HG03045 (cell line): ENCODE measurements at regions not wholly inside any gene's neighbourhood (a gene's known extent, or its start where the extent isn't known, plus 50 kb on each side); places are given as distances from the start of the nearest gene placed in this dataset.
"Not testable (repeated sequence)": the region's sequence is repeated elsewhere in the genome, so short reads cannot be mapped to it uniquely, and the experiment has no call there.

Source experiments
- ATAC-seq: cut with Tn5 transposase; IDR thresholded peaks from one replicate; pipeline ENCODE4 v1.9.1; 2021; ENCODE audit warnings: mild to moderate bottlenecking, moderate library complexity; ENCODE audit not compliant: unreplicated experiment

DNA sequence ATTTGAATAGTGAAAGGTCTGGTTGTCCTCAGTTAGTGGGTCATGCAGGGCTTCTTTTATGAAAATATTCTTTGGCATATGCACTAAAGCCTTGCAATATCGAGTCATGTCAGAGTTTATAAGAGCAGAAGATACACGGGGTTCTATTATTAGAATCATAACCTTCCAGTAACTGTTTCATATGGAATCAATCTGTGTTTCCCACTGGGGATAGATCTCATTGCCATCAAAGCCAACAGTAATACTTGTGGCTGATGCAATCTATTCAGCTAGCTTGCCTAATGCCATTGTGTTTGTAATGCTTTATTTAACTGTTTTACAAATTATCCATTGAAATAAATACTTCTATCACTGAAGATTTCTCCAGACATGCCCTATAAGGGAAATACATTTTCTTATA is 746.9 kb upstream of the PCDH9 start:
- no peak for ATAC-seq

DNA sequence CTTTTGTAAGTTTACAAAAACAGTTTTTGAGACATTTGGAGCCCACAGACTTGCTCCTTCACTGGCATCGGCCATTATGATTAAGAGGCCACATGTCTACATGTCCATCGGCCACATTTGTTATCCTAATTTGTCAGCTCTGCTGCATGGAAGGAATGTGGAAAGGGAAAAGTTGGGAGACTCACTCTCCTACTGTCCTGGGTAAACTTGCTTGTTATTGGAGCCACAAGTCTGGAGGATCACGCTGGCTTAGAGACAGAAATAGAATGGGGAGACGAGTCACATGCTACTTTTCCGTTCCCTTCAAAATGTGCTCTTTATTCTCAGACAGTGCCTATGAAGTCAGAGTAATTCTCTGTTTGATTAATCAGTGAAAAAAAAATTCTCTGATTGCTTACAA is 741.2 kb upstream of the PCDH9 start:
- no peak for ATAC-seq

DNA sequence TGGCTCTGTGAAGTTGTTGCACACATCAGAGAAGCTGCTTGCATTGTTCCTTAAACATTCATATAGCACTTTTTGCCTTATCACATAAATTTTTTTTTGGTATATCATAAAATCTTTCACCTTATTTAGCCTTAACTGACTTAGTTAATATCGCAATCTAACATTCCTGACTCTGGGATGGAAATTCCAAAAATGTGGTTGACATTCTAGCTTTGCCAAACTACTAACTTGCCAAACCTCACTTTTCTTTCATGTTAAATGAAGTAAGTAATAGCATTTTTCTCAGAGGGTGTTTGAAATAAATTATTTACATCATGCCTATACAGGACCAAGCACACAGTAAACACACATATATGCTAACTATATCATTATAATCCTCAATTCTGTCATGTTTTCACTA is 736.9 kb upstream of the PCDH9 start:
- no peak for ATAC-seq

DNA sequence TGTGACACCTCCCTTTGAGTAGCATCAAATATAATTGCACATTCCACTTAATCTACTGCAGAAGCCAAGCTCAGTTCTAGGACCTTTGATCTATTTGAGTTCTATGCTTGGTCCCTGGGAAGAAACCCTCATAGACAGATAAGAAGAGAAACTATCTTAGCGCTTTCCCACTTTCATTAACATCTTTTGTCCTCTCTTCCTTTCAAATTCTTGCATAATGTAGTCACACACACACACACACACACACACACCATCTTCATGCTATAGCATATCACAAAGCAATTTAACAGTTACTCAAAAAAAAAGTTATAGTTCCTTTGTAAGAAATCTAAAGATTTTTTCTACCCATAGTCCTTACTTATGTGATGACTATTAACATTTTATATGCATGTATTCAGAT is 735.9 kb upstream of the PCDH9 start:
- ATAC-seq: no peak

DNA sequence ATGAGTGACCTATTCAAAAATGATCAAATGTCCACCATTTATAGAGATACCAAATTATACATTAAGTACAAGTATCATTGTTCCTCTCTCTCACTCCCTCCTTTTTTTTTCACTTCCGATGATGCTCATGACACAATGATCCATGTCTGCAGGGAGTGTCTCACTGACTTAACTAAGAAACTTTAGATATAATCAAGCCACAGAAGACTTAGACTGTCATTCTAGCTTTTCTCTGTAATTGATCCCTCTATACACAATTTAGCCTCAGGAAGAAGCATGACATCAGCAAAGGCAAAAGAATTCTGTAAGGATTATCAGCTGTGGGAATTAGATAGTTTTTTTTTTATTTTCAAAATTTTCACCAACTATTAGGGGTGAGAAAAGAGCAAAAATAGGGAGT is 734.9 kb upstream of the PCDH9 start:
- ATAC-seq: no peak

DNA sequence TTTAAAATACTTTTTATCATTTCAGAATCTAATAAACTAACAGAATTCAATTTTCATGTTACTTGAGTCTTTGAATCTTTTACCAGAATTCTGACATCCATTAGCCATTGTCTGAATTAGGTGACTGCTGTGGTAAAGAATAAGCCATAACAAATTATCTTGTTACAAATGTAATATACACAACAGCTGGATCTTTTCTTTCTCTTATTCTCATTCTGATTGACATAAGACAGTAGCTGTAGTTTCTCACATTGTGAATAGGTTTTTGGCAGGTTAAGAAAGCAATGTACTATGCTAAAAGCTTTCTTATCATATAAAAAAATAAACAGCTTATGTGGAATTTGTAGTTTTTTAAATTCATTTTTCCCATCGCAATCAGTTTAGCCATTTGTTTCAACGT is 734.0 kb upstream of the PCDH9 start:
- ATAC-seq: no peak

DNA sequence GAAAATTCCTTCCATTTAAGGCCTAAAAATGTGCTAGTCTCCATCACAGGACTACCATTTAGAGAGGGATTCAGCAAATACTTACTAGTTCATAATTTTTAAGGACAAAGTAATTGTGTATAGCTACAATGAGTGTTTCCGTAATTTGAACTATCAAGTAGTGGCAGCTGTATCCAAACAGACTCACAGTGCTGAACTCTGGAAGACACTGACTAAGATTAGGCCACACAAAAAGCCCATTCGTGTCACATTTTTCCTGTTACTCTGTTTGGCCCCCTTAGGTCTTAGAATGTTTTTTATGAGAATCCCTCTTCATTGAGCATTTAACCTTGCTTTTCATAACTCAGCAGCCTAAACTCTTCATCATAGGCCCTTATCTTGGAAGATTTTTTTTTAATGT is 731.2 kb upstream of the PCDH9 start:
- no peak for ATAC-seq

DNA sequence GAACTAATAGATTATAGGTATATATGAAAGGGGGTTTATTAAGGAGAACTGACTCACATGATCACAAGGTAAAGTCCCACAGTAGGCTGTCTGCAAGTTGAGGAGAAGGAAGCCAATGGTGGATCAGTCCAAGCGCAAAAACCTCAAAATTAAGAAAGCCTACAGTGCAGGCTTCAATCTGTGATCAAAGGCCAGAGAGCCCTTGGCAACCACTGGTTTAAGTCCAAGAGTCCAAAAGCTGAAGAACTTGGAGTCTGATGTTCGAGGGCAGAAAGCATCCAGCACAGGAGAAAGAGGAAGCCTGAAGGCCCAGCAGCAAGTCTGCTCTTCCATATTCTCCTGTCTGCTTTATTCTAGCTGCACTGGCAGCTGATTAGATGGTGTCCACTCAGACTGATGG is 721.3 kb upstream of the PCDH9 start:
- ATAC-seq: no peak

DNA sequence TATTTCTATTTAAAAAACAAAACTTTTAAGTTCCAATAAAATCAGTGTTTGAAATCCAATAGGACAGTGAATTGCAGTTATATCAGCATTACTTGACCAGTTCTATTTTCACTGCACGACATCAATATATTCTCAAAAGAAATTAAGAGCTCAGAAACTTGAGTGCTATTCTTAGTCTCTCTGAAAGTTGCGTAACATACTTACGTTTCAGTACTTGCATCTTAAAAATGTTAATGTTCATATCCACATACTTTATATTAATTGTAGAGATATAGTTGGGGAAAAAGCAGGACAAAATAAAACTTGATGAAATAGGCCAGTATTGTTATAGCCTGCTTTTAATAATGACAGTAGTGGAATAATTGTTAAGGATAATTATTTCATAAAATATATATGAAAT is 720.5 kb upstream of the PCDH9 start:
- no peak for ATAC-seq

DNA sequence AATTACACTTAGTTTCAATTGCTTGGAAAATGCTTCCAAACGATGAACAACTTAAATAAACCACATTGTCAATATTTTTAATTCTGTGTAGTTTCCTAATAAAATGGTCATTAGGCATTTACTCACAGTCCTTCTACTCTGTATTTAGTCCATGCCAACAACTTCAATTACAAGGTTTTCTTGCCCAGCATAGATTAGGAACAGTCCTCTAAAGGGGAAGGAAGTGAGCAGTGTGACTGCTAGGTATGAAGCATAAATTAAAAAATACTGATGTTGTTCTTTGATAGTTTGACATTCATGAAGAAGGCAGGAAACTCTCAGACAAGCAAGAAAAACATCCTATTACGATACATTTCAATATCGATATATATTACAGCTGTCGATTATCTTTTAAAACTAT is 716.0 kb upstream of the PCDH9 start:
- no peak for ATAC-seq

DNA sequence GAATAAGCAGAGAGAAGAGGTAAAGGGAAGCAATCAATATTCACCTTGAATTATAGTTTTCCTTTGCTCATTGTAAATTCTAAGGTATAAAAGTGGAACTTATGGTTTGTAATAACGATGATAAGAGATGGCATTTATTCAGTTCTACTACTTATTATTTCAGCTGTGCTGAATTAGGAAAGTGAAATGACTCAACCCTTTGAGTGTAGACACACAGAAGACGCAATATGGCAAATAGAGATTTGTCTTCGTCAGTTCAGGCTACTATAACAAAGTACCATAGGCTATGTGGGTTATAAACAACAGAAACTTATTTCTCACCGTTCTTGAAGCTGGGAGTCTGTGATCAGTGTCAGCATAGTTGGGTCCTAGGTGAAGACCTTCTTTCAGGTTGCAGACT is 713.0 kb upstream of the PCDH9 start:
- no peak for ATAC-seq

DNA sequence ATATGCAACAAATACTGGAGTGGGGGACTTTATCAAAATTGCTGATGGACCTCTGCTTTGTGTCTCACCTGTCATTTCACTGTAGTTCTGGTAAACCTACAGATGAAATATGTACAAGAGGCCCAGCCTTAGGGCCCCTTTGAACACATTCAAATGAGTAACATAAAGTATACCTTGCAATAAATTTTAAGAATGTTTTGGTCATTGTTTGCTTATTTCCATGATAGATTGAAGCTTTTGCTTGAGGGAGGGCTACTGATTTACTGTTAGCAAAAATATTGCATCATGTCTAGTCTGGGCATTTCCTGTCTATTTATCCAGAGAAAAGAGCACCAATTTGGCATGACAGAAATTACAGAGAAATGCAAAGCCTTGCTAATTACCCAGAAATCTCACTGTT is 705.5 kb upstream of the PCDH9 start:
- ATAC-seq: no peak

DNA sequence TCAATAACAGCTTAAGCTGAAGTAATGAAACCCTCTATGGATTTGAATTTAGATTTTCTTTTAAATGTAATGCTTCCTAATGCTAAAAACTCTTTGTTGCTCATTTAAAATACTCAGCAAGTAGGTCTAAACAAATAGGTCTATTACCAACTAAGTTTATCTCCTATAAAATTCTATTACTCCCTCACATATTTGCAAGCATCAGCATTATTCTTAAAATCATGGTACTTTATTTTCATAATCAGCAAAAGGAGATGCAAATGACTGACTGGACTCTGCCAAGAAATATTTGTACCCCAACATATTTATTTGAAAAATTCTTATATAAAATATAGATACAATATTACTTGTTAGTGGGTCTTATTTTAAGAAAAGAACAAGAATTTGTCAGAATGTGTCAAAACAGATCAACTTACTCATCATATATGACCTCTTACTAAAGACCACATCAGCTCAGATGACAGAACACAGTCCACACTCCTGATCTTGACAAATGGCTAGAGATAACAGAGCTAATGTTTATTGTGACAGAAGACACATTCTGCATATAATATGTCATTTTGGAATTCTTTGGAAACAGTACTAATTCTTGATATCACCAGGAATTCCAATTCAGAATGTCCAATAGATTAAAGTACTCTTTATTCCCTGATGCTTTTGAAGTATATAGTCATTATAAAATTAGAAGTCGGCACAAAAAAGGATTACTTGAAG is 704.6 kb upstream of the PCDH9 start:
- no peak for ATAC-seq

DNA sequence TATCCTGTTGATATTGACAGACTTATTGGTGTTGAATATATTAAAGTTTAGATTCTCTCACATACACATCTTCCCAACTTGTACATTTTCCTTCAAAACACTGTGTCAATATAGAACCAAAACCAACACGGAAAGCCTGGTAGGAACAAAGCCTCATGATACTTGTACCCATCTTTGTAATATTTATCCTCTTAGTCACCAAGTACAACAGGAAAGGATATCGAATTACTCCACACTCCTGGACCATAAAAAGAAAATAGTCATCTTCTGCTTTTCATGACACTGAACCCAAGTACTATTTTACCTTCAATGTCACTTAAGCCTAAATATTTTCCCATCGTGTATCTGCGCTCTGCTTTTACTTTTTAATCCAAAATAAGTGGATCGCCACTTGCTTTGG is 702.9 kb upstream of the PCDH9 start:
- no peak for ATAC-seq

DNA sequence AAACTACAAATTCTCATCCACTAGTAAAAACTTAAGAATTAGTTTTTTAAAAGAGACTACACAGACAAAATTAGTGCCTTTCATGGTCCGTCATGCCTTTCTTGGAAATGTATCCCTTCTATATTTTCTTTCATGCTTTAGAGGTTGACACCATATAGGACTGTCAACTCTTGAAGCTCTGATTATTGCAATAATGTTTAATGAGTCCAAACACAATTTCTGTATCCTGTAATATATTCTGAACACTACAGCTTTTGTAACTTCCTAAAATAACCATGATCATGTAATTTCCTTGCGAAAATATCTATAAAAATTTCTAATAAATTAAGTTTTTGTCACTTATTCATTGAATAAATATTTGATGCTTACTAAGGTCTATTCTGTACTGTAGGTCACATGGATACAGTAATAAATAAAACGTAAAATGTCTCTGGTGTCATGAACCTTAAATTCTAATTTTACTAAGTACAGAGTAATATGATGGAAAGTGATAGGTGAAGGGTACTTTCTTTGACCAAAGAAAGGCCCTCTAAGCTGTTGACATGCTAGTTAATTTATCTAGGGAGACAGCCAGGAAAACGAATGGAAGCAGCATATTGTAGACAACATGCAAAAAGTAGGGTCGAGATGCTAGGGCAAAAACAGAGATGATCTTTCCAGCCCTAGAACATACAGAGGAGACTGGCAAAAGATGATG is 687.3 kb upstream of the PCDH9 start:
- ATAC-seq: no peak

DNA sequence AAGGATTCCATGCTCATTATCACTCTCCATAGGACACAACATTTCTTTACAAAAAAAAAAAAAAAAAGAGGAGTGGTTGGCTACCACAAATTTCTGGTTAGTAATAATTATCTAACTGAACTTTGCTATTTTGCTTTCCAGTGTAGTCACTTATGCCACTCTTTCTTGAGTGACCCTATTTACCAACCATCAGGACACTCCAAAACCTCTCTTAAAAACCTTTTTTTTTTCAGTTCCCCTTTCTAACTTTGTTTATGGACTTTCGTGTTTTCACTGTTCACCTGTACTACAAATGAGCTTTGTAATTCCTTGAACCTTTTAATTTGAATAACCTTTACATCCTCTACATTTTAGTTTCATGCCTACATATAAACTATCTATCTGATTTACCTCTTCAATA is 686.5 kb upstream of the PCDH9 start:
- no peak for ATAC-seq

DNA sequence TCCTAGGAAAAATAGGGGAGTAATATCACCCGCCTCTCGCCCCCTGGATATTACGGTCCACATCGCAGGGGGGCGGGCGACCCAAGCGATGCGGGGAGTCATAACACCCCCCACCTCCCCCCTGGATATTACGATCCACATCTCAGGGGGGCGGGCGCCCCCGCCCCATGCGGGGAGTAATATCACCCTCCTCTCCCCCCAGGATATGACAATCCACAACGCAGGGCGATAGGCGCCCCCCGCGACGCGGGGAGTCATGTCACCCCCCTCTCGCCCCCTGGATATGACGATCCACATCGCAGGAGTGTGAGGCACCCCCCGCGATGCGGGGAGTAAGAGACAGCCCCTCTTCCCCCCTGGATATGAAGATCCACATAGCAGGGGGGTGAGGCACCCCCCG is 684.4 kb upstream of the PCDH9 start:
- no peak for ATAC-seq

DNA sequence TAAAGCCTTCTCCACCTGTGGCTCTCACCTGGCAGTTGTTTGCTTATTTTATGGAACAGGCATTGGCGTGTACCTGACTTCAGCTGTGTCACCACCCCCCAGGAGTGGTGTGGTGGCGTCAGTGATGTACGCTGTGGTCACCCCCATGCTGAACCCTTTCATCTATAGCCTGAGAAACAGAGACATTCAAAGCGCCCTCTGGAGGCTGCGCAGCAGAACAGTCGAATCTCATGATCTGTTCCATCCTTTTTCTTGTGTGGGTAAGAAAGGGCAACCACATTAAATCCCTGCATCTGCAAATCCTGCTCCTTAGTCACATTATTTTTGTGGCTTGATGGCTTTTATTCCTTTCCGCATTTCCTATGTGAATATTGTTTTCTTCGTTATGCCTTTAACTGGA is 672.8 kb upstream of the PCDH9 start:
- ATAC-seq: not testable (repeated sequence)

DNA sequence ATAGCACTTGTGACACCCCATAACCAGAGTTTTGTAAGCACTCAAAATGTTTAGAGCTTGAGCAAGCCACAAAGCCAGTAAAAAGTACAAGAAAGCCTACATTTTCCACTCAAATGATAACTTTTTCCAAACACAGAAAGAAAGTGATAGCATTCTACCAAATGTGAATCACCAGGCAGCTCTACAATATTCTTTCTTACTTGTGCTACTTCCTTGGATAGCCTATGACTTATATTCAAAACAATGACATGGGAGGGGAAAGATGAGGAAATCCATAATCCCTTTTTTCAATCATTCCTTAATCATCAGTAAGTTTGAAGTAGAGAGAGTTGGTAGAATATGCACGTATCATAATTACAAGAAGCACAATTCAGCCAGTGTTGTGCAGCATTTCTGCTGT is 650.8 kb upstream of the PCDH9 start:
- no peak for ATAC-seq

DNA sequence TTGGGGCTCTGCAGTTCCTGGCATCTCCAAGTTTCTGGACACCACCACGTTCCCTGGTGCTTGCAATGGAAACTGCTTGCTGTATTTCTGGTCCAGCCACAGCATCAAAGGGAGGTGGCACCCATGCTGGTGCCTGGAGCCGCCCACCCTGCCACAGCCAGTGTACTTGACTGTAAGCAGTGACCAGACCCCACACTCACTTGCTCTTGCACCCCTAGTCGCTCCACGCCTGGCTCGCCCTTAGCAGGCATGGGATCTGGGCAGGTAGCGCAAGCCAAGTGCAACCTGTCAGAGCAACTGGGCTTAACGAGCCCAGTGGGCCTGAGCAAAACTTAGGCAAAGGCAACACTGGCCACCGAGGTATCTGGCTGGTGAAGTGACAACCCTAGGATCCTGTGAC is 648.2 kb upstream of the PCDH9 start:
- ATAC-seq: no peak

DNA sequence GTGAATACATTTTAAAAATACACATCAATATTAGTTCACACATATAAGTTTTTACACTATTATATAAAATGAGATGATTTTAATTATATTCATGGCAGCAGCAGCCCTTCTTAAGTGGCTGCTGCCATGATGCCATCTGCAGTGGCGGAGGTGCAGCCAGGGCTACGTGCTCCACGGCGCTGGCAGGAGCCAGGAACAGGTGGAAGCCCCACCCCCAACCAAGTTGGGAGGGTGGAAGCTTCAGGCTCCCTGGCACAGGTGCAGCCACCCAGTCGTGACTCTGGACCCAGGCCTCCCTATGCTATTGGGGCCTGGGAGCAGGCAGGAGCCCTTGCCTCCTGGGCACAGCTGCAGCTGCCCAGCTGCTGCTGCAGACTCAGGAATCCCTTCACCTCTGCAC is 646.9 kb upstream of the PCDH9 start:
- ATAC-seq: no peak

DNA sequence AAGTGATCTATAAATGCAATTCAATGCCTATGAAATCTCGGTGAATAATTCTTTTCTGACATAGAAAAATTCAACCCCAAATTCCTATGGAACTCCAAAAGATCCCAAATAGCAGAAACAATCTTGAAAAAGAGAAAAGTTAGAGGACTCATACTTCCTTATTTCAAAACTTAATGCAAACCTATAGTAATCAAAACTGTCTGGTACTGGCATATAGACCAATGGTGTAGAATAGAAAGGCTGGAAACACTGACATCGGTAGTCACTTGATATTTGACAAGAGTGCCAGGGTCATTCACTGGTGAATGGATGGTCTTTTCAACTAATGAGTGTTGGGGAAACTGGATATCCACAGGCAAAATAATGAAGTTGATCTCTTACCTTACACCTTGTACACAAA is 637.1 kb upstream of the PCDH9 start:
- no peak for ATAC-seq

DNA sequence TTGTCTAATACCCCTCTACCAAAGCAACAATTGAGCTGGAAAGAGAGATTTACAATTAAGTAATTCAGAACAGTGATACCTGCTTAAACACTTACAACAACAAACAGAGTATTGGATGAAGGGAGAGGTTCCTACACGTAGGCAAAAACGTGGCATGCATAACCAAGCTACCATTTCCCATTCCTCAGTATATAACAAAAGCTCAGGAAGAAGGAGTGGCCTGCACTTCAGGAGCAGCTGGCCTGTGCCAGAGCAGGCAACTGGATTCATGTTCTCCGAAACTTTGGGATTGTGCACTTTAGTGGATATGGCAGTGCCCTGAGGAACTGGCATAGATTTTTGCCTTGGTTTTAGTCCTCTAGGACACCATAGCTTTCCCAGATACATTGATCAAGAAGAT is 630.2 kb upstream of the PCDH9 start:
- ATAC-seq: no peak
